Neural progenitor cell (in vitro differentiated cells): ENCODE measurements at regions not wholly inside any gene's neighbourhood (a gene's known extent, or its start where the extent isn't known, plus 50 kb on each side); places are given as distances from the start of the nearest gene placed in this dataset.

Source experiments
- CTCF ChIP-seq: fragments of 200-600 bp; sonication (generic); IDR thresholded peaks from 2 replicates; pipeline ENCODE4 v1.5.1; 2017; ENCODE audit warnings: antibody characterized with exemption, mild to moderate bottlenecking
- EZH2 ChIP-seq: fragments of 200-600 bp; sonication (generic); IDR thresholded peaks from 2 replicates; pipeline ENCODE4 v1.6.1; 2017; ENCODE audit warnings: antibody characterized with exemption, mild to moderate bottlenecking, moderate library complexity
- EZH2phosphoT487 ChIP-seq: fragments of 200-600 bp; sonication (generic); IDR thresholded peaks from 2 replicates; pipeline ENCODE4 v1.6.1; 2017; ENCODE audit warnings: antibody characterized with exemption

GRCh38 chr11:127898422-127899365, 688.7 kb downstream of the ETS1 start:
- TF ChIP-seq CTCF (no peak), EZH2phosphoT487 (no peak), EZH2 (no peak)
